CD4-positive, alpha-beta T cell treated with Interleukin-21 for 1 hour (primary cell): ENCODE measurements at regions not wholly inside any gene's neighbourhood (a gene's known extent, or its start where the extent isn't known, plus 50 kb on each side); places are given as distances from the start of the nearest gene placed in this dataset.

Experiments
- DNase-seq: peaks from one replicate; pipeline ENCODE4 v3.0.0-alpha.2; 2020

- DNase-seq, result no peak
These were observed 135.7 kb upstream of the MGMT start for GRCh38 chr10:129331207-129331838.

- DNase-seq, result no peak
These were observed 135.2 kb upstream of the MGMT start for GRCh38 chr10:129331839-129332220.

GRCh38 chr10:129332476-129332875 is 134.6 kb upstream of the MGMT start:
- peak; percentile 18 for DNase-seq

- DNase-seq, result no peak
These were observed 133.3 kb upstream of the MGMT start for GRCh38 chr10:129333706-129334105.

GRCh38 chr10:129334266-129334665 is 132.8 kb upstream of the MGMT start:
- no peak for DNase-seq

GRCh38 chr10:129335396-129335795 is 131.6 kb upstream of the MGMT start:
- DNase-seq, result no peak

- no peak for DNase-seq
These were observed 131.1 kb upstream of the MGMT start for GRCh38 chr10:129335942-129336341.

GRCh38 chr10:129339191-129339590 is 127.8 kb upstream of the MGMT start:
- no peak for DNase-seq

GRCh38 chr10:129339841-129340240 is 127.2 kb upstream of the MGMT start:
- no peak for DNase-seq

GRCh38 chr10:129341087-129341486 is 126.0 kb upstream of the MGMT start:
- DNase-seq, result no peak

- no peak for DNase-seq
These were observed 124.7 kb upstream of the MGMT start for GRCh38 chr10:129342385-129342784.

- no peak for DNase-seq
These were observed 123.9 kb upstream of the MGMT start for GRCh38 chr10:129343141-129343540.

- DNase-seq, result no peak
These were observed 122.9 kb upstream of the MGMT start for GRCh38 chr10:129344103-129344502.

GRCh38 chr10:129344731-129345355 is 122.2 kb upstream of the MGMT start:
- no peak for DNase-seq

GRCh38 chr10:129345763-129346162 is 121.3 kb upstream of the MGMT start:
- DNase-seq, result no peak

- no peak for DNase-seq
These were observed 116.4 kb upstream of the MGMT start for GRCh38 chr10:129350690-129351089.

- DNase-seq, result no peak
These were observed 113.9 kb upstream of the MGMT start for GRCh38 chr10:129353101-129353500.

GRCh38 chr10:129360046-129360445 is 107.0 kb upstream of the MGMT start:
- no peak for DNase-seq

- no peak for DNase-seq
These were observed 105.2 kb upstream of the MGMT start for GRCh38 chr10:129361676-129362376.

GRCh38 chr10:129364949-129365348 is 102.1 kb upstream of the MGMT start:
- DNase-seq, result no peak

GRCh38 chr10:129365767-129366402 is 101.2 kb upstream of the MGMT start:
- DNase-seq, result no peak

GRCh38 chr10:129366450-129366849 is 100.6 kb upstream of the MGMT start:
- DNase-seq, result no peak

GRCh38 chr10:129369566-129369965 is 97.5 kb upstream of the MGMT start:
- DNase-seq, result no peak

GRCh38 chr10:129371541-129371940 is 95.5 kb upstream of the MGMT start:
- no peak for DNase-seq
